ENCODE measurements at regions not wholly inside any gene's neighbourhood (a gene's known extent, or its start where the extent isn't known, plus 50 kb on each side); places are given as distances from the start of the nearest gene placed in this dataset.

GRCh38 chr2:111219285-111219684 lies 98.6 kb downstream of the BCL2L11 start:
- no peak for DNase-seq

- no peak for DNase-seq
These were observed 99.2 kb downstream of the BCL2L11 start for GRCh38 chr2:111219734-111220505.

- DNase-seq = no peak
These were observed 100.2 kb downstream of the BCL2L11 start for GRCh38 chr2:111220962-111221361.

- no peak for DNase-seq
These were observed 101.0 kb downstream of the BCL2L11 start for GRCh38 chr2:111221701-111222100.

GRCh38 chr2:111222204-111222866 lies 101.6 kb downstream of the BCL2L11 start:
- no peak for DNase-seq

GRCh38 chr2:111225856-111226255 lies 105.1 kb downstream of the BCL2L11 start:
- no peak for DNase-seq

- DNase-seq = no peak
These were observed 106.4 kb downstream of the BCL2L11 start for GRCh38 chr2:111226876-111227700.

- no peak for DNase-seq
These were observed 107.0 kb downstream of the BCL2L11 start for GRCh38 chr2:111227716-111228141.

GRCh38 chr2:111231532-111232252 lies 111.0 kb downstream of the BCL2L11 start:
- no peak for DNase-seq

GRCh38 chr2:111235192-111236015 lies 114.7 kb downstream of the BCL2L11 start:
- DNase-seq = no peak

GRCh38 chr2:111236025-111236424 lies 115.3 kb downstream of the BCL2L11 start:
- DNase-seq = no peak

- DNase-seq = no peak
These were observed 117.6 kb downstream of the BCL2L11 start for GRCh38 chr2:111238296-111238695.

- no peak for DNase-seq
These were observed 118.4 kb downstream of the BCL2L11 start for GRCh38 chr2:111239107-111239506.

GRCh38 chr2:111239581-111240249 lies 119.0 kb downstream of the BCL2L11 start:
- DNase-seq = no peak

- no peak for DNase-seq
These were observed 122.6 kb downstream of the BCL2L11 start for GRCh38 chr2:111243295-111243694.

GRCh38 chr2:111244864-111245263 lies 124.2 kb downstream of the BCL2L11 start:
- DNase-seq = no peak

GRCh38 chr2:111246620-111247061 lies 125.9 kb downstream of the BCL2L11 start:
- DNase-seq = no peak

- DNase-seq = no peak
These were observed 126.8 kb downstream of the BCL2L11 start for GRCh38 chr2:111247491-111247890.

- no peak for DNase-seq
These were observed 129.1 kb downstream of the BCL2L11 start for GRCh38 chr2:111249806-111250205.

- DNase-seq = no peak
These were observed 129.8 kb downstream of the BCL2L11 start for GRCh38 chr2:111250448-111251030.

GRCh38 chr2:111251711-111252110 lies 131.0 kb downstream of the BCL2L11 start:
- no peak for DNase-seq

All from activated CD4-positive, alpha-beta T cell treated with anti-CD3 and anti-CD28 coated beads for 48 hours (primary cell).